Endothelial cell (in vitro differentiated cells): ENCODE measurements at regions not wholly inside any gene's neighbourhood (a gene's known extent, or its start where the extent isn't known, plus 50 kb on each side); places are given as distances from the start of the nearest gene placed in this dataset.

Source experiments
- DNase-seq: peaks from one replicate; pipeline ENCODE4 v3.0.0; 2021; ENCODE audit warnings: low spot score
- H3K27ac Mint-ChIP-seq: one replicate; pipeline ENCODE4 v1.8.0; 2021; ENCODE audit warnings: mixed read lengths, inconsistent platforms; ENCODE audit not compliant: unreplicated experiment
- H3K27me3 Mint-ChIP-seq: one replicate; pipeline ENCODE4 v1.8.0; 2021; ENCODE audit warnings: mild to moderate bottlenecking, moderate library complexity, mixed read lengths, inconsistent platforms; ENCODE audit not compliant: unreplicated experiment
- H3K36me3 Mint-ChIP-seq: one replicate; pipeline ENCODE4 v1.8.0; 2021; ENCODE audit warnings: mild to moderate bottlenecking, low read depth, mixed read lengths, inconsistent platforms; ENCODE audit not compliant: unreplicated experiment
- H3K4me1 Mint-ChIP-seq: one replicate; pipeline ENCODE4 v1.8.0; 2021; ENCODE audit warnings: mild to moderate bottlenecking, mixed read lengths, inconsistent platforms; ENCODE audit not compliant: unreplicated experiment
- H3K4me3 Mint-ChIP-seq: one replicate; pipeline ENCODE4 v1.8.0; 2021; ENCODE audit warnings: mild to moderate bottlenecking, mixed read lengths, inconsistent platforms; ENCODE audit not compliant: unreplicated experiment
- H3K9me3 Mint-ChIP-seq: one replicate; pipeline ENCODE4 v1.8.0; 2021; ENCODE audit warnings: mixed read lengths, inconsistent platforms; ENCODE audit not compliant: unreplicated experiment
- TF ChIP-seq, protein P1 (sequence below): fragments of 200-600 bp; sonication (generic); IDR thresholded peaks from one replicate; pipeline ENCODE4 v1.5.0; 2021; ENCODE audit warnings: antibody characterized with exemption; ENCODE audit not compliant: unreplicated experiment

DNA sequence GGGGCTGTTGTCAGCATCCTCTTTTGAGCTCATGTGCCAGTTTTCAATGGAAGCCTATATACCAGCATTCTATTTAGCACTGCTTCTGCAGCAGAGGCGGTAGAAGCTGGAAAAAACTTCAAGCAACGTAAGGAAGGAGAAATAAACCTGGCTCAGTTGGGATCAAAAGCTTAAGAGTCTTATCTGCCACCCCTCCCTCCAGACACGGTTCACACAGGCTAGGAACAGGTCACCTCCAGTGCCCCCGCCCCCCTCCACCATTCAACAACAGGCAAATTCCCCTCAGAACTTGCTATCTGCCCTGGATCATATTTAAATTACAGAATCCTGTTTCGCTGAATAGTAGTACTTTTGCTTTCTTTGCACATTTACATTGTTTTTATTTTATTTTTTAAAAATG lies 384.8 kb upstream of the PKDCC start:
- Mint-ChIP-seq H3K9me3 (no peaks in the 10 kb centered on the region), H3K4me1 (peaks cover 3% of the 10 kb centered on the region), H3K4me3 (no peak overlapping the region), H3K27ac (no peak overlapping the region), H3K36me3 (no peaks in the 10 kb centered on the region), H3K27me3 (peaks cover 1% of the 10 kb centered on the region)
- TF ChIP-seq, protein P1, sequence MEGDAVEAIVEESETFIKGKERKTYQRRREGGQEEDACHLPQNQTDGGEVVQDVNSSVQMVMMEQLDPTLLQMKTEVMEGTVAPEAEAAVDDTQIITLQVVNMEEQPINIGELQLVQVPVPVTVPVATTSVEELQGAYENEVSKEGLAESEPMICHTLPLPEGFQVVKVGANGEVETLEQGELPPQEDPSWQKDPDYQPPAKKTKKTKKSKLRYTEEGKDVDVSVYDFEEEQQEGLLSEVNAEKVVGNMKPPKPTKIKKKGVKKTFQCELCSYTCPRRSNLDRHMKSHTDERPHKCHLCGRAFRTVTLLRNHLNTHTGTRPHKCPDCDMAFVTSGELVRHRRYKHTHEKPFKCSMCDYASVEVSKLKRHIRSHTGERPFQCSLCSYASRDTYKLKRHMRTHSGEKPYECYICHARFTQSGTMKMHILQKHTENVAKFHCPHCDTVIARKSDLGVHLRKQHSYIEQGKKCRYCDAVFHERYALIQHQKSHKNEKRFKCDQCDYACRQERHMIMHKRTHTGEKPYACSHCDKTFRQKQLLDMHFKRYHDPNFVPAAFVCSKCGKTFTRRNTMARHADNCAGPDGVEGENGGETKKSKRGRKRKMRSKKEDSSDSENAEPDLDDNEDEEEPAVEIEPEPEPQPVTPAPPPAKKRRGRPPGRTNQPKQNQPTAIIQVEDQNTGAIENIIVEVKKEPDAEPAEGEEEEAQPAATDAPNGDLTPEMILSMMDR = no peak
- no peak for DNase-seq

DNA sequence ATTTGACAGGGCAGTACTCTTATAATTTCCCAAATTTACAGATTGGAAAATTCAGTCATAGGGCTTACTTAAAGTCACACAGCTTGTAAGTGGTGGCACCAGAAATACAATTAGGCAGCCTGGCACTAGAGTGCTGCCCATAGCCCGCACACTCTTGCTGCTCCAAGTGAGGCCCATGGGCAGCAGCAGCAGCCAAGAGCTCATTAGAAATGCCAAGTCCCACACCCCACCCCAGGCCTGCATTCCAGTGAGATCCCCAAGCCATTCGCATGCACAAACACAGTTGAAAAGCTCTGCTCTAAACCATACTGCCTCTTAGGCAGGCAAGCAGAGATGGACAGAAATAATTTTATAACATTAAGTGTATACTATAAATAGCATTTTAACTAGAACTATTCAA lies 379.3 kb upstream of the PKDCC start:
- Mint-ChIP-seq H3K36me3 (no peaks in the 10 kb centered on the region), H3K27me3 (peaks cover 1% of the 10 kb centered on the region), H3K9me3 (no peaks in the 10 kb centered on the region), H3K4me1 (peaks cover 27% of the 10 kb centered on the region), H3K4me3 (no peak overlapping the region), H3K27ac (no peak overlapping the region)
- TF ChIP-seq, protein P1 = no peak
- DNase-seq = no peak

DNA sequence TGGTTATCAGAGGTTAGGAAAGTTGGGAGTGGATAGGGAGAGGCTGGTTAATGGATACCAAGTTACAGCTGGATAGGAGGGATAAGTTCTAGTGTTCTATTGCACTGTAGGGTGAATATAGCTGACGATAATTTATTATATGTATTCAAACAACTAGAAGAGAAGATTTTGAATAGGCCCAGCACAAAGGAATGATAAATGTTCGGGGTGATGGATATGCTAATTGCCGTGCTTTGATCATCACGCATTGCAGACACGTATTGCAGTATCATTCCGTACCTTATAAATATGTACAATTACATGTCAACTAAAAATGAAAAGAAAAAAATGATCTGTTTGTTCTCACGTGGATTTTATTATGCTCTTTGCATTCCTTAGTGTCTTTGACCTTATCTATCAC lies 369.2 kb upstream of the PKDCC start:
- Mint-ChIP-seq H3K4me1 (no peaks in the 10 kb centered on the region), H3K27me3 (no peaks in the 10 kb centered on the region), H3K27ac (no peak overlapping the region), H3K4me3 (no peak overlapping the region), H3K36me3 (no peaks in the 10 kb centered on the region), H3K9me3 (no peaks in the 10 kb centered on the region)
- TF ChIP-seq, protein P1 = no peak
- no peak for DNase-seq

DNA sequence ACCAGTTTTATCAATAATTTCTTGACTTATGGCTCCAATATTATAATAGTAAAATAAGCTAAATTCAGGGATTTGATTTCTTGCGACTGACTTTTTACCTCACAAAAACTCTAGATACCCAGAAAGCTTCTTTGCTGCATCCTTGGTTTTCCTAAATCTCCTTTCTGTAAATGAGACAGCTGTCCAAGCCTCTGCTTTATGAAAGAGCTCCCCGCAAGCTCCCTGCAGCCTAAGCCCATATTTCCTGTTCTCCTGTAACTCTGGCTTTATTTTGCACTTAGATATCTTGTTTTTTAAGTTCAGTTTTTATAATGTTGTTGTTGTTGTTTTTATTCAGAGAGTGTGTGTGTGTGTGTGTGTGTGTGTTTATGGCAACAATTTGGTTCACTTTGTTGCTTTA lies 361.7 kb upstream of the PKDCC start:
- no peak for DNase-seq
- Mint-ChIP-seq H3K9me3 (no peaks in the 10 kb centered on the region), H3K4me3 (no peak overlapping the region), H3K4me1 (no peaks in the 10 kb centered on the region), H3K27me3 (no peaks in the 10 kb centered on the region), H3K27ac (no peak overlapping the region), H3K36me3 (no peaks in the 10 kb centered on the region)
- TF ChIP-seq, protein P1 = no peak

DNA sequence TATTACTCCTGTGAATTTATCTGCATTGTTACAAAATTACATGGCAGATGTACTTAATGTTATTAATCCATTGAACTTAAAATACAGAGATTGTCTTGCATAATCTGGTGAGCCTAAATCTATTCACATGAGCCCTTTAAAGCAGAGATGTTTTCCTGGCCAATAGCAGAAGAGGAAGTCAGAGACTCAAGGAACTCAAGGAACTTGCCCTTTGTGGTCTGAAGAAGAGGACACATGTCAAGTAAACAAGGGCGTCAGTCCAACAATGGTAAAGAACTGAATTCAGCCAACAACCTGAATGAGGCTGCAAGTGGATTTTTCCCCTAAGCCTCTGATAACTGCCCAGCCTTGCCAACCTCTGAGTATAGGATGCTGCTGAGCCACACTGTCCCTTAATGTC lies 356.3 kb upstream of the PKDCC start:
- Mint-ChIP-seq H3K4me3 (no peak overlapping the region), H3K4me1 (peaks cover 4% of the 10 kb centered on the region), H3K36me3 (no peaks in the 10 kb centered on the region), H3K27me3 (no peaks in the 10 kb centered on the region), H3K27ac (no peak overlapping the region), H3K9me3 (no peaks in the 10 kb centered on the region)
- TF ChIP-seq, protein P1 = no peak
- DNase-seq = no peak
